ENCODE measurements at regions not wholly inside any gene's neighbourhood (a gene's known extent, or its start where the extent isn't known, plus 50 kb on each side); places are given as distances from the start of the nearest gene placed in this dataset.

DNA sequence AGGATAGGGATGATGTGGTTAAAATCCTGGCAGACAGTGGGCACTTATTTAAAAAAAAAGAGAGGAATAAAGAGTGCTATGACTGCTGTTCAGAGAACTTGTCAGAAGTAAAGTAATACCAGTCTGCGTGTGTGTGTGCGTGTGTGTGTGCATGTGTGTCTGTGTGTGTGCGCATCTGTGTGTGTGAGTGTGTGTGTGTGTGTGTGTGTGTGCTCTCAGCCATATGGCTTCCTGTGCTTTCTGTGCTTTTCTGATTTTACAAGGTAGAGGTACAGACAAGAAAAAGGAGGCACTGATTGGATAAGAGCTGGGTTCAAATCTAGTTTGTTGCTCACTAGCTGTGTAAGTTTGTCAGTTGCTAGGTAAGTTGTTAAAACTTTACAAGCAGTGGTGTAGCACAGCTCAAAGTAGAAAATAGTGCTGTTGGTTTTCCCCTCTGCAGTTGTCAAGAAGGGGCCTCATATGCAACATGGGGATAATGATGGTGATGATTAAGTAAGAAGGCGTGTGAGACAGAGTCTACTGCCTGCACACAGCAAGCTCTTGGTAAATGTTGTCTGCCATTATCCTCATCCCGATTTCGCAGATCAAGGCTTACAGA is 155.3 kb upstream of the ZNF217 start:
- in situ Hi-C loops (cut with HindIII; ENCODE audit: low sequenced_read_pairs) = no loop called here
- TF ChIP-seq, protein P1, sequence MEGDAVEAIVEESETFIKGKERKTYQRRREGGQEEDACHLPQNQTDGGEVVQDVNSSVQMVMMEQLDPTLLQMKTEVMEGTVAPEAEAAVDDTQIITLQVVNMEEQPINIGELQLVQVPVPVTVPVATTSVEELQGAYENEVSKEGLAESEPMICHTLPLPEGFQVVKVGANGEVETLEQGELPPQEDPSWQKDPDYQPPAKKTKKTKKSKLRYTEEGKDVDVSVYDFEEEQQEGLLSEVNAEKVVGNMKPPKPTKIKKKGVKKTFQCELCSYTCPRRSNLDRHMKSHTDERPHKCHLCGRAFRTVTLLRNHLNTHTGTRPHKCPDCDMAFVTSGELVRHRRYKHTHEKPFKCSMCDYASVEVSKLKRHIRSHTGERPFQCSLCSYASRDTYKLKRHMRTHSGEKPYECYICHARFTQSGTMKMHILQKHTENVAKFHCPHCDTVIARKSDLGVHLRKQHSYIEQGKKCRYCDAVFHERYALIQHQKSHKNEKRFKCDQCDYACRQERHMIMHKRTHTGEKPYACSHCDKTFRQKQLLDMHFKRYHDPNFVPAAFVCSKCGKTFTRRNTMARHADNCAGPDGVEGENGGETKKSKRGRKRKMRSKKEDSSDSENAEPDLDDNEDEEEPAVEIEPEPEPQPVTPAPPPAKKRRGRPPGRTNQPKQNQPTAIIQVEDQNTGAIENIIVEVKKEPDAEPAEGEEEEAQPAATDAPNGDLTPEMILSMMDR (IDR thresholded peaks at IDR 0.05; ENCODE audit: low read depth, low read length, missing control alignments) = no peak
- DNase-seq (ENCODE audit: low read depth) = no peak
- no peak overlapping the region for H3K4me3 ChIP-seq (ENCODE audit: low read depth, low read length)

DNA sequence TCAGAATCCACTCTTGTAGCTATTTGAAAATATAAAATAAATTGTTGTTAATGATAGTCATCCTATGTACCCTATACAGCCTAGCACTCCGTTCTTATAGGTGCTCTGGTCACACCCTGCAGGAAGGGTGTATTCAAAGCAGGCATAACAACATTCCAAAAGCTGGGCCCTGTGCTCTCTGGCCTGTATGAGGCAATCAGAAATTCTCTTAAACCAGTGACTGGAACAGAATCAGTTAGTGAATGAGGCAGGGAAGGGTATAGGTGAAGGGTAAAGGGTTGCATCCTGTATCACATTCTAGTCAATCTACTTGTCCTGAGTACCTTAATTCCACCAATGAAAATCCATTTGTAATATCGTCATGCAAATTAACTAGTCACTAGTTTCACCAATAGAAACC is 154.5 kb upstream of the ZNF217 start:
- in situ Hi-C loops (cut with HindIII; ENCODE audit: low sequenced_read_pairs) = no loop called here
- DNase-seq (ENCODE audit: low read depth) = no peak
- no peak overlapping the region for H3K4me3 ChIP-seq (ENCODE audit: low read depth, low read length)
- TF ChIP-seq, protein P1 (IDR thresholded peaks at IDR 0.05; ENCODE audit: low read depth, low read length, missing control alignments) = no peak

DNA sequence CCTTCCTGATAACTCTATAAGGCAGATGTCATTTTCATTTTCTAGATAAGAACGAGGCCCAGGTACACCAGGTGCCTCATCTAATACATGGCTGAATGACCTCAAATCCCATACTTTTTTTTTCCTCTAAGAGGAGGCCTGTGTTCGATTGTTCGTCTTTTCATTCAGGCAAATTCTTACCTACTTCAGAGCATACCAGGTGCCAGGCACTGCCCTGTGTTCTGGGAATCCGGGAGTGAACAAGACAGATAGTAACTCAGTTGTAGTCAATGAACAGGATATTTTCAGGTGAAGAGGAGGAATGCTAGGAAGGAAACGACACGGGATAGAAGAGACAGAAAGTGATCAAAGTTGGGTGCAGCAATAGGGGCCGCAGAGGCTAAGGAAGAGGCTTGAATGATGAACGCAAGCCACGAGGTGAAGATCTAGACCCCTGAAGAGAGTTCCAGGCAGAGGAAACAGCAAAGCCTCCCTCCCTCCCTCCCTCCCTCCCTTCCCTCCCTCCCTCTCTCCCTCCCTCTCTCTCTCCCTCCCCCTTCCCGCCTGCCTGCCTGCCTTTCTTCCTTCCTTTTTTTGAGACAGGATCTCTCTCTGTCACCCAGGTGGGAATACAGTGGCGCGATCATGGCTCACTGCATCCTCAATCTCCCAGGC is 150.1 kb upstream of the ZNF217 start:
- no peak overlapping the region for H3K4me3 ChIP-seq (ENCODE audit: low read depth, low read length)
- DNase-seq (ENCODE audit: low read depth) = no peak
- TF ChIP-seq, protein P1 (IDR thresholded peaks at IDR 0.05; ENCODE audit: low read depth, low read length, missing control alignments) = no peak
- in situ Hi-C loops (cut with HindIII; ENCODE audit: low sequenced_read_pairs) = no loop called here

DNA sequence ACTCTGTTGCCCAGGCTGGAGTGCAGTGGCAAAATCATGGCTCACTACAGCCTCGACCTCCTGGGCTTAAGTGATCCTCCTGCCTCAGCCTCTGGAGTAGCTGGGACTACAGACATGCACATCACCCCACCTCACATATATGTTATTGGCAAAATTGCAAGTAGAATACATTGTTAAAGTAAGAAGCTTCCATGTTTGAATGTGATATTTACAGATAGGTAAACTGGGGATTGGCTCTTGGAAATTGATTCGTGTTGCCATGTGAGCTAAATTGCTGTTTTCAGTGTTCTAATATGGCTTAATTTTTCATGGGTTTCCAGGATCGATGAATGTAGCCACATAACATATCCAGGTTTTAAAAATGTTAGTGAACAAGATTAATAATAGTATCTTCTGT is 149.0 kb upstream of the ZNF217 start:
- H3K4me3 ChIP-seq (ENCODE audit: low read depth, low read length) = no peak overlapping the region
- DNase-seq (ENCODE audit: low read depth) = no peak
- in situ Hi-C loops (cut with HindIII; ENCODE audit: low sequenced_read_pairs) = no loop called here
- TF ChIP-seq, protein P1 (IDR thresholded peaks at IDR 0.05; ENCODE audit: low read depth, low read length, missing control alignments) = no peak

DNA sequence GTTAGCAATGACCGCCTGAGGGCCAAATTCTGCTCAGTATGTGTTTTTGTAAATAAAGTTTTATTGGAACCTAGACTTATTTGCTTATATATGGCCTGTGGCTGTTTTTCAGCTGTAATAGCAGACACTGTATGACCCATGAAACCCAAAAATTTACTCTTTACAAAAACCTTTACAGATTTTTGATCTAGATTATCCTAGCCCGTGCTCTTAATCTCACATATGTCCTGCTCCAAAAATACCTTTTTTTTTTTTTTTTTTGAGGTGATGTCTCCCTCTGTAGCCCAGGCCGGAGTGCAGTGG is 148.0 kb upstream of the ZNF217 start:
- TF ChIP-seq, protein P1 (IDR thresholded peaks at IDR 0.05; ENCODE audit: low read depth, low read length, missing control alignments) = no peak
- DNase-seq (ENCODE audit: low read depth) = no peak
- H3K4me3 ChIP-seq (ENCODE audit: low read depth, low read length) = no peak overlapping the region
- in situ Hi-C loops (cut with HindIII; ENCODE audit: low sequenced_read_pairs) = no loop called here

DNA sequence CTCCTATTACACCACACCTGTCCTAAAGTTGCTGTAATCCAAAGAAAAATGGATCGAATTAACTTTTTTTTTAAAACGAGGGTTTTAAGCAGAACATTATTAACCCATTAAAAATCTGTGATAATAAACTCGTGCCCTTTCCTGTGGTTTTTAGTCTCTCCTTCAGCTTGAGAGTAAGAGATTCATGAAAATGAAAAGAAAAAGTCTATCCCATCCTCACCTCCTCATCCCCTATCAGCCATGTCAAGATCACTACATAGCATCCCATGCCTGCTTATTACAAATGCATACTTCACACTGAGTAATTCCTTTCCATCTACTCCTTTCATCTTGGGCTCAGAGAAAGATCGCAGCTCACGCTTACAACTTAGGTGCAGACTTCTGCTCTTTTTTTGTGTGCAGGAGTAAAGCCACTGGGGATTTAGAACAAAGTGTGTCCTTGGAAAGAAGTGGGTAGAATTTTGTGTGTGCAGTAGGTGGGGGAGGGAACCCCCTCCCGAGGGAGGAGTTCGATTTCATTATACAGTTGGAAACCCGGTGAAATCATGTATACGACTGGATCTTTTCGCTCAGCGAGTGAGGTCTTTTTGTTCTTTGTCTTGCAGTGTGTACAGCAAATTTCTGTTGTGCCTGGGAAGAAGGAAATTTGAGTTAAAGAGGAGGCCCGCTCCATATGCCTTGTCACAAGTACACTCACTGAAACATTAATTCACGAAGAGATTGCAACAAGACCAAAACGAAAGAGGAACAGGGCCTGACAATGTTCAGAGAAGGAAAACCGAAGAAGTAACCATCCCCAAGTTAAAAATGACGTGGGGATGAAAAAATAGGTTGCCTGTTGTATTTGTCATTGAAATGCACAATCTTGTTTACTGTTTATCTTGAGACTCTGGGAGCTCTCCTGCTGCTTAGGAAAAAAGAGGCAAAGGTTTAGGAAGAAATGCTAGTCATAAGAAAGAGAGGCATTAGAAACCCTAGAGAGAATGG is 146.5 kb upstream of the ZNF217 start:
- in situ Hi-C loops (cut with HindIII; ENCODE audit: low sequenced_read_pairs) = no loop called here
- TF ChIP-seq, protein P1 (IDR thresholded peaks at IDR 0.05; ENCODE audit: low read depth, low read length, missing control alignments) = no peak
- no peak for DNase-seq (ENCODE audit: low read depth)
- no peak overlapping the region for H3K4me3 ChIP-seq (ENCODE audit: low read depth, low read length)

Data from astrocyte of the cerebellum (primary cell).